ENCODE measurements at regions not wholly inside any gene's neighbourhood (a gene's known extent, or its start where the extent isn't known, plus 50 kb on each side); places are given as distances from the start of the nearest gene placed in this dataset.

DNA sequence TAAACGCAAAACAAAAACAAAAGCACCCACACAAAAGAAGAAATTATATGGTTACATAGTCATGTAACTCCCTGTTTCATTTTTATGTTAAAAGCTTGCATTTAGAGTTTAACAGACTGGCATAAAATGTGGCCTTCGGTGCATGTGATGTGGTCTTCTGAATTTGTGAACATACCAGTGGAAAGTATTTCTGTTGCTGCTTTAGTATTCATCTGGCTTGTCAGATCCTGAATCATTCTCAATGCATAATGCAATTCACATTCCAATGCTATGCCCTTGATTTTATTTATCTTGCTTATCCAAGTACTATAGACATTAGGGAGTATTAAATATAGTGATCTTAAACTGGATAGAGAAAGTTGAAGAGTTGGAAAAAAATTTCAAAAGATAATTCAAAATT, 740.2 kb upstream of the ZNF608 start:
- TF ChIP-seq POLR2A (IDR thresholded peaks at IDR 0.05) (no peak), EP300 (IDR thresholded peaks at IDR 0.05) (no peak)
- TF ChIP-seq, protein P1, sequence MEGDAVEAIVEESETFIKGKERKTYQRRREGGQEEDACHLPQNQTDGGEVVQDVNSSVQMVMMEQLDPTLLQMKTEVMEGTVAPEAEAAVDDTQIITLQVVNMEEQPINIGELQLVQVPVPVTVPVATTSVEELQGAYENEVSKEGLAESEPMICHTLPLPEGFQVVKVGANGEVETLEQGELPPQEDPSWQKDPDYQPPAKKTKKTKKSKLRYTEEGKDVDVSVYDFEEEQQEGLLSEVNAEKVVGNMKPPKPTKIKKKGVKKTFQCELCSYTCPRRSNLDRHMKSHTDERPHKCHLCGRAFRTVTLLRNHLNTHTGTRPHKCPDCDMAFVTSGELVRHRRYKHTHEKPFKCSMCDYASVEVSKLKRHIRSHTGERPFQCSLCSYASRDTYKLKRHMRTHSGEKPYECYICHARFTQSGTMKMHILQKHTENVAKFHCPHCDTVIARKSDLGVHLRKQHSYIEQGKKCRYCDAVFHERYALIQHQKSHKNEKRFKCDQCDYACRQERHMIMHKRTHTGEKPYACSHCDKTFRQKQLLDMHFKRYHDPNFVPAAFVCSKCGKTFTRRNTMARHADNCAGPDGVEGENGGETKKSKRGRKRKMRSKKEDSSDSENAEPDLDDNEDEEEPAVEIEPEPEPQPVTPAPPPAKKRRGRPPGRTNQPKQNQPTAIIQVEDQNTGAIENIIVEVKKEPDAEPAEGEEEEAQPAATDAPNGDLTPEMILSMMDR (IDR thresholded peaks at IDR 0.05) = no peak

All from tibial nerve (tissue), 4 donors.